ENCODE measurements at regions not wholly inside any gene's neighbourhood (a gene's known extent, or its start where the extent isn't known, plus 50 kb on each side); places are given as distances from the start of the nearest gene placed in this dataset.

DNA sequence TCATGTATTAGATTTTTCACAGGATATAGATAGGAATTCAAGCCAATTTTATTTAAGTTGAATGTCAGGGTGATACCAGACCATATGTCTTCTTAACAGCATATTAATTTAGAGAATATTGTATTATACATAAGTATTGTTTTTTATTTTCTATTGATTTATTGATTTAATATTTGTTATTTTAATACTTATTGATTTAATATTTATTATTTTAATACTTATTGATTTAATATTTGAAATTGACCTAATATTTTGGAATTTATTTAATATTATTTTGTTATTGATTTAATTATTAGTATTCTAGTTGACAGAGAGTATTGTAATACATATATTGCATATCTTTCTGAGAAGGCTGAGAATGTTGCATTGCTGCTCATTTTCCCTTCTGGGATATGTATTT is 1411.8 kb upstream of the ACO1 start:
- Histone ChIP-seq H3K9ac (ENCODE audit: low read depth, low read length) (no peak overlapping the region), H3K4me3 (ENCODE audit: insufficient read depth, low read depth, low read length) (no peak overlapping the region), H4K91ac (ENCODE audit: insufficient read depth, low read depth, low read length) (no peak overlapping the region), H3K9me3 (ENCODE audit: control insufficient read depth, insufficient read depth, low read length) (peaks cover 6% of the 10 kb centered on the region), H3K9me1 (ENCODE audit: insufficient read depth, low read length) (no peaks in the 10 kb centered on the region), H4K8ac (ENCODE audit: low read depth in 2 of 2, low read length in 2 of 2) (no peak overlapping the region), H2AK9ac (replicated peaks; ENCODE audit: low read depth, low read length, poor library complexity) (no peak overlapping the region), H2AFZ (replicated peaks; ENCODE audit: low read length, poor library complexity) (no peak overlapping the region), H3K79me1 (ENCODE audit: low read depth in 1 of 2, low read length in 2 of 2) (no peaks in the 10 kb centered on the region), H3K56ac (ENCODE audit: extremely low read depth, insufficient read depth, low read length) (no peak overlapping the region), H3K27me3 (ENCODE audit: control insufficient read depth, insufficient read depth, low read length) (no peaks in the 10 kb centered on the region), H2BK20ac (ENCODE audit: low read depth, low read length) (no peak overlapping the region), H3K23ac (ENCODE audit: low read depth, low read length) (no peak overlapping the region), H3K36me3 (ENCODE audit: control insufficient read depth, insufficient read depth, low read length) (no peaks in the 10 kb centered on the region), H3K4ac (ENCODE audit: low read depth, low read length) (no peak overlapping the region), H3K27ac (ENCODE audit: insufficient read depth, low read length) (no peak overlapping the region), H3K14ac (replicated peaks; ENCODE audit: low read depth, low read length) (no peak overlapping the region), H2BK15ac (ENCODE audit: low read depth, low read length) (no peak overlapping the region), H2AK5ac (ENCODE audit: low read depth, low read length) (no peak overlapping the region), H3K4me2 (ENCODE audit: low read depth, low read length) (no peak overlapping the region), H4K20me1 (ENCODE audit: insufficient read depth, low read length) (no peaks in the 10 kb centered on the region), H2BK120ac (ENCODE audit: low read depth, low read length) (no peak overlapping the region), H3K18ac (ENCODE audit: low read depth, low read length) (no peak overlapping the region), H3K4me1 (ENCODE audit: control insufficient read depth, insufficient read depth, low read length) (no peaks in the 10 kb centered on the region), H4K5ac (ENCODE audit: low read depth, low read length) (no peak overlapping the region), H2BK5ac (ENCODE audit: low read depth, low read length, poor library complexity, severe bottlenecking) (no peak overlapping the region)
- in situ Hi-C loops (cut with MboI; ENCODE audit: low sequenced_read_pairs) (no loop called here), dilution Hi-C loops (cut with HindIII; ENCODE audit: low sequenced_read_pairs, unreplicated experiment) (no loop called here), intact Hi-C loops (cut with micrococcal nuclease) (no loop called here)
- DNase-seq, result no peak
- no TSS peak for BruUV-seq (replicated peaks)
- no peak for ATAC-seq (ENCODE audit: low read depth)
- TF ChIP-seq NFE2L2 (IDR thresholded peaks at IDR 0.05; ENCODE audit: low read depth, low read length) (no peak), CHD1 (IDR thresholded peaks at IDR 0.05; ENCODE audit: low read depth, low read length) (no peak), RAD21 (IDR thresholded peaks at IDR 0.05; ENCODE audit: low read length) (no peak), MAZ (IDR thresholded peaks at IDR 0.05; ENCODE audit: borderline replicate concordance, low read depth, low read length) (no peak), MXI1 (IDR thresholded peaks at IDR 0.05; ENCODE audit: borderline replicate concordance, low read depth, low read length) (no peak), CEBPB (IDR thresholded peaks at IDR 0.05; ENCODE audit: low read depth, low read length) (no peak), RFX5 (IDR thresholded peaks at IDR 0.05; ENCODE audit: low read depth, low read length) (no peak), MAFK (IDR thresholded peaks at IDR 0.05; ENCODE audit: low read depth, low read length) (no peak), FOS (IDR thresholded peaks at IDR 0.05; ENCODE audit: low read depth, low read length) (no peak)
- TF ChIP-seq, protein P1, sequence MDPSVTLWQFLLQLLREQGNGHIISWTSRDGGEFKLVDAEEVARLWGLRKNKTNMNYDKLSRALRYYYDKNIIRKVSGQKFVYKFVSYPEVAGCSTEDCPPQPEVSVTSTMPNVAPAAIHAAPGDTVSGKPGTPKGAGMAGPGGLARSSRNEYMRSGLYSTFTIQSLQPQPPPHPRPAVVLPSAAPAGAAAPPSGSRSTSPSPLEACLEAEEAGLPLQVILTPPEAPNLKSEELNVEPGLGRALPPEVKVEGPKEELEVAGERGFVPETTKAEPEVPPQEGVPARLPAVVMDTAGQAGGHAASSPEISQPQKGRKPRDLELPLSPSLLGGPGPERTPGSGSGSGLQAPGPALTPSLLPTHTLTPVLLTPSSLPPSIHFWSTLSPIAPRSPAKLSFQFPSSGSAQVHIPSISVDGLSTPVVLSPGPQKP (IDR thresholded peaks at IDR 0.05; ENCODE audit: borderline replicate concordance, low read depth, low read length), result no peak
- ChIA-PET CTCF (no interaction called here), POLR2A (ENCODE audit: unreplicated experiment) (no interaction called here)
